HG02943 (cell line): ENCODE measurements at regions not wholly inside any gene's neighbourhood (a gene's known extent, or its start where the extent isn't known, plus 50 kb on each side); places are given as distances from the start of the nearest gene placed in this dataset.

ENCODE experiments used
- ATAC-seq: cut with Tn5 transposase; IDR thresholded peaks from one replicate; pipeline ENCODE4 v1.9.1; 2021; ENCODE audit warnings: mild to moderate bottlenecking, low read depth, moderate library complexity; ENCODE audit not compliant: unreplicated experiment

DNA sequence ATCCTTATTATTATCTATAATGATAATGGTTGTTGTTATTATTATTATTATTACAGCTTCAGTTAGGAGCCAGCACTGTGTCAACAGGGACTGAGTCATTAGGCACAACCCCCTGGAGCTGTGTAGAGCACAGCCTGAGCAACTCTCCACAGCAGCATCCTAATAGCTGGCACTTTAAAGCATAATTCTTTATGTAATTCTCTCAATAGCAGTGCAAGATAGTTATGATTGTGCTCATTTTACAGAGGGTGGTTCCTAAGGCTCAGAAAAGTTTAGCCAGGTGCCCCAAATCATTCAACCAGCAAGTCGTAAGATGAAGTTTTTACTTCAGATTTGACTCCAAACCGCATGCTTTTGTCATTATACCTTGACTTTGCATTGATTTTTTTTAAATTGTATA, 390.3 kb downstream of the ANXA1 start:
- no peak for ATAC-seq

DNA sequence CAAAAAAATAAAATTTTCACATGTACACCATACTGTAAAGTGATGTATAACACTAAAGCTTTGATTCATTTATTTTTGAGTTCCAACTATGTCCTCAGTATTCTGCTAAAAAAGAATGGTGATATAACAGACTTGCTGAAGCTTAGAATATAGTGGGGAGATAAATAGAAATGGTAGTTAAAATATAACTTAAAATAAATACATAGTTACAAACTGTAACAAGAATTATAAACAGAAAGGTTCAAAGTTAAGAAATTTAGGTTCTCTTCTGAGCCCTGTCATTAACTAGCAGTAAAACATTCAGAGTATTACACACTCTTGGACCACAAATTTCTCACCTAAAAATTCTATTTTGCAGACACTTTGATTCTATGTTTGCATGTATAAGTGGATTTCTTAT, 392.1 kb downstream of the ANXA1 start:
- ATAC-seq: no peak

DNA sequence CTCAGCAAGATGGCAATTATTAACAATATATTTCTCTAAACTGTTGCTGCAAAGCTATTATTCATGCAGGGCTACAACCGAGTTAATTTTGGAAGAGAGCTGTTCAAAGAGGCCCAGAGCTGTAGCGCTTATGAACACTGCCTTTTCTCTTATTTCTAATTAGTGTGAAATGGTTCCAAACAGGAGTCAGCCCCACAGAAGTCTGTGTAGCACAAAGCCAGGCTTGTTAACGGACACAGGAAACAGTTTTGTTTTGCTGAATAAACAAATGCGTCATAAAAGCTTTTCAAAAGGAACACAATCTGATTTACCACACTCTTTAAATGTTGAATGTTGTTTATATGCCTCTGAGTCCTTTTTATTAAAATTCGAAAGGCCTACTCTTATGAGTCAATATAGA, 396.5 kb downstream of the ANXA1 start:
- no peak for ATAC-seq

DNA sequence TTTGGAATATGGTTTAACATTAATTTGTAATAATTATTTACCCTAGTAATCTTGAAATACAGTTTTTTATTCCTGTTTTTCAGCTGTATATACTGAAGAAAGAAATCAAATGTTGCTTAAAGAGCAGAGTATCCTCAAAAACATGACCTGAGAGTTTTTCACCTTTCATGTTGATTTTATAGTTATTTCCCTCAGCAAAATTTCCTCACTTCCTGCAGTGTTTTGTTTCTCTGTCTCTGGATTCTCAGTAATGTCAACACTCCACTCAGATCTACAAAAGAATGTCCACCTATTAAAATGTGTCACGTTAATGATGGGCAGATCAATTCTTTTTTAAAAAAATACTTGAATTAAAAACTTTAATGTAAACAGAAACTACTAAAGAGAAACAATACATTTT, 398.3 kb downstream of the ANXA1 start:
- no peak for ATAC-seq

DNA sequence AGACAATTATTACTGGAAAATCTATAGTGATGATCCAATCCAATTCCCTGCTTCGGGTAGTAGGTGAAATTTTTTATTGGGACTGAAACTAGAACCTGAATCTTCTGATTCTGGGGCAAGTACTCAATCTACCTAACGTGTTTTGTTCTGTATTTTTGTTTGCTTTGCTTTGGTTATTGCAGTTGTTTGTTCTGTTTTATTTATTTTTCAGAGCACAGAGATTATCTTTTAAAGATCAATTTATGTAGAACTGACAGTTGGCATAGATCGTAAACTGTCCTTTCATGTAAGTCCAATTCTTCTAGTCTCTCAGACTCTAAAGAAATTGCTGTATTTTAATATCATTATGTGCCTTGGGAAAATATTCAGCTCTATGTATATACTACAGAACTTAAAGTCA, 401.6 kb downstream of the ANXA1 start:
- no peak for ATAC-seq

DNA sequence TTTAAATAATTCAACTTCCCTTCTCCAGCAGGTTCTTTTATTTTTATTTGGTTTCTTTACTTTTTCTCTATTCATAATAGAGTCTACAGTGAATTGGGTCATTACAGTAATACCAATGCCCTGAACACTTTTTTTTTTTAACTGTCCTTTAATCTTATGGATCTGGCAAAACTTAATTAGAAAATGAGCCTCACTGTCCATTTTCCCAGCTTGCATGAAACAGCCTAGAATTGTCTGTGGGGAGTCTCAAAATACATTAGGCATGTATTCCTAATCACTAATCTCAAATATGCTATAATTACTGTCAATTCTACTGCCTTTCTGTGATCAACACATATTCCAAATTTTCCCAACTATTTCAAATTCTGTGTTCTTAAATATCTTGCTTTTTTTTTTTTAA, 406.8 kb downstream of the ANXA1 start:
- ATAC-seq: no peak

DNA sequence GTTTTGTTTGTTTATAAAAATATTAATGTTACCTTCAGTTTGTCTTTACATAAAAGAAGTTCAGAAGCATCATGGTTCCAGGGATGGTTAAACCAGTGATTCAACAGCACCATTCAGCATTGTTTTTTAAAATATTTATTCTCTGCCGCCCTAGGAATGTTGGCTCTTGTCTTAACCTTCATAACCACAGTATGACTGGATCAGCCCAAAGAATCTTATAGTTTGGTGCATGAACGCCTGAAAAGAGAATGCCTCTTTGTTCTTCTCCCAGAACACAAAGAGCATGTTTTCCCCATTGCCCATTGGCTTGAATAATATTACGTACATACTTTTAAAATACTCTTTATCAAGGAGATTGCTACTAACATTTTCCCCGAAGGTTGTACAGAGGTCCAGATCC, 413.4 kb downstream of the ANXA1 start:
- no peak for ATAC-seq

DNA sequence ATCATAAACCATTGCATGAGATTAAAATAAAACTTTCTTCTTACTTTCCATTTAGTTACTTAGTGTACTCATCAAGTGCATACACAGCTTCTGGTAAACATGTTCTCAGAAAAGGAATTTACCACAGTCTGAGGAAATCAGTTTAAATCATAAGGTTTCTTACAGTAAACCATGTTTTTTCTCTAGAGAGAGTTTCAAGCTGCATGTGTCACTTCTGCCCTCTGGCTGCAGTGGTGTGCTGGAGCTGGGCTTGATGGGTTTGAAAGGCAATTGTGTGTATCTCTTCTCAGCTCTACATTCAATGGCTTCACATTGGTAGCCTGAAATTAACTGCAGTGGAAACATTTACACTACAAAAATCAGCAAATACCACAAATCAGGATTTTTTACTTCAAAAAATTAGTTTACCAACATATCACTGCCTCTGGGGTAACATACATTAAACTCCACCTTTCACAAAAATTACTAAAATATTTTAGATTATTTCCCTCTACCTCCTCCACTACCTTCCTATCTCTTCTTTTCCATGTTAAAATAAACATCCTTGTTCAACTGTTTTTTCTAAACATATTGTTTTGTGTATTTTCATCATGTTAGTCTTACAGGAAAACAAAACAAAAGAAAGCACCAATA, 414.3 kb downstream of the ANXA1 start:
- ATAC-seq: no peak

DNA sequence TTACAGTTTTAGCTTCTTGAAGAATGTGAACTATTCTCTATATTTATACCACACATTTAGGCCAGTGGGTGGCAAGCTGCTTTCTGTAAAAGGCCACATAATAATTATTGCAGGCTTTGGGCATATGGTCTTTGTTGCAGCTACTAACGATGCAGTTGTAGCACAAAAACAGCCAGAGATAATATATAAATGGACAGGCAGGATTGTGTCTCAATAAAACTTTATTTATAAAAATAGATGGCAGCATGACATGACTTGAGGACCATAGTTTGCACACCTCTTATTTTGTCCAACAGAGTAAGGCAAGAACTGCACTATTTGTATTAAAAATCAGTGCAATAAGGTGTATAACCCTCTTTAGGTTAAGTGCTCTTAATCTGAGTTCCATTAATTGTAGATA, 415.0 kb downstream of the ANXA1 start:
- ATAC-seq: no peak

DNA sequence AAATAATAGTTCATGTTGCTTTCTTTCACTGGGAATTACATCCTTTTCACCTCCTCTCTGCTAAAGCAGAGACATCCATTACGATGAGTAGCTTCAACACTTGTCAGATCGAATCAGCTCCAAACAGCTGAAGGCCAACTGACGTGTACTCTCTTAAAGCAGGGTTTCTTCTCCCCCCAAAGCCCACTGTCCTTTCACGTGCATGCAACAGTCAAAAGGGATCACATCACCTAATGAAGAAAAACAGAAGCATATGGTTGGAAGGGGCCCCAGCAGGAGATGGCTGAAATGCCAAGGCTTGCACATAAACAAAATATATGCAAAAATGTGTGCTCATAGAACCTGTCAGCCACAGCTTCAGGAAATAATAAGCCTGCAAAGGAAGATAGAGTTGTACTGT, 421.6 kb downstream of the ANXA1 start:
- ATAC-seq: no peak

DNA sequence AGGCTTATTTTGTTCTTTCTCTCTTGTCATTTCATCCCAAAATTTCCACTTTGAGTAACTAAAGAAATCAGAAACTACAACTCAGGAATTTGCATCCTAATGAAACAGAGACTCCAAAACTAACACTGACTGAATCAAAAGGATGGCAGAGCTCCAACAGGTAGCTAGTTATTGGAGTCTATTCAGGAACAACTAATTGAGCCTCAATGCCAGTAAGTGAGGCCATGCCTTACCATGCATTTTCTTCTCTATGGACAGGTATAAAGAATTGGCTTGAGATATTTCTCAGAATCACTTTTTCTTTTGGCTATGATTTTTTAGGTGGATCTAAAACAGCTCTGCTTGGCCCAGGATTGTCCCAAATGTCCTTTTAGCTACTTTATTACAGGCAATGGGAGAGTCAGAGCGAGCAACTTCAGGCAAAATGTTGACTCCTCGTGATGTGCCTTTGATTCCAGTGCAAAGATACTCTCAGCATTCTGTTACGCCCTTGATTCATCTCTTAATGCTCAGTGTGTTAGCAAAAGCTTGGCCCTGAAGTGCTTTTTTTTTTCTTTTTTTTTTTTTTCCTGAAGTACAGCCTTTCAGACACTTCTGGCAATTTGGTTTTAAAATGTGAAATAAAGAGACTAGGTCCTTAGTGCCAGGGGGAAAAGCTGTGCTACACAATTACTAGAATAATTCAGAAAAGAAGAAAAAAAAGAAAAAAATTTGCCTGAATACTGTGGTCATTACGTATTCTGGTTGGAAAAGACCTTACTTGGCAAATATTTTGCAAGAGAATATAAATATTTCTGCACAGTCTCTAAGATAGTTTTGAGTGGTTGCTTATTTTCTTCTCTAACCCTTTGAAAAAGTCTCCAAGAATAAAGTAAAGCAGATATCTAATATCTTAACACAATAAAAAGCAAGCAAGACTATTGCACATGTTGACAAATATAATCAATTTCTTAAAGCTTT, 423.7 kb downstream of the ANXA1 start:
- no peak for ATAC-seq

DNA sequence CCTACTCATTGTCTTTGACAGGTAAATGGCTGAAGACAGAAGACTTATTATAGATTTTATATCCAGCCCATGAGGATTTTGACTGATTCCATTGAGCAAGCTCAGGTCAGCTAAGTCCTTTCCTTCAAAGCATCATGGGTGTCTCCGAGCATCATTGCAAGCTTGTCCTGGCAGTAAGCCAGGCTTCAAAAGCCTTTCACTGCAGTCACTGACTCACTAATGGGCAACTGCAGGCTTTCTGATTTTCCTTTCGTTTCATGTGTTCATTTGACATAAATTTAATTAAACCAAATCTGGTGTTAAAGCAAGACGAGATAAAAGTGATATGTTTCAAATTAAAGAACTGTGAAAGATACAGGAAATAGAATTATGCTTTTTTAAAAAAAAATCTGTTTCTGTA, 426.2 kb downstream of the ANXA1 start:
- no peak for ATAC-seq

DNA sequence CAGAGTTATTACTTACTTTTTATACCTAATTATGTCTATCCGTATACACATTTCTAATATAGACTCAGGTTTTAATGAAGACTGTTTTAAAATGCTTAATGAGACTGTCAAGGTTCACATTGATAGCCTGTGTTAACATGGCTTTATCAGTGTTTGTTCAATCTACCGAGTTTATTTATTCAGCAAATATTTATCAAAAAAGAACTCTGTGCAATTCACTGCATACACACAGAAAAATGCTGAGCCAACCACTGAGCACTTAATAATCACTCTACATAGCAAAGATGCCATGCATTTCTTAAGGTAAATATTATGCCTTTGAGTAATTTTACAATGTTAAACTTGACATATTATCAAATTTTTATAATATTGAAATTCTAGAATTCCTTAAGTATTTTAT, 428.2 kb downstream of the ANXA1 start:
- no peak for ATAC-seq

DNA sequence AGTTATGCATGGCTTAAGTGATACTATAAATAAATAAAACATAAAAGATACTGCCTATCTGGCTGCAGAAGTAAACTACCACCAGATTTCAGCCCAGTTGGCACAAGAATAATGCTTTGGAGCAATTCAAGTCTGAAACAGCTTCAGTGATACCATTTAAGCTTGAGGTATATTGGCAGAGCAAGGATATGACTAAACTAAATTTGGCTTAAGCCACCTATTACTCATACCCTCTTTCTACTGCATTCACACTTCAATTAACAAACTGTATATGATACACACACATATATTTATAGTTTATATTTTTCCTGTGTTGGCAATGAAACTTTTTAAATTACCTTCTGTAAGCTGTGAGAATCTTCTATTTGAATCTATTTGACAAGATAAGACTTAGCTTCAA, 431.9 kb downstream of the ANXA1 start:
- no peak for ATAC-seq

DNA sequence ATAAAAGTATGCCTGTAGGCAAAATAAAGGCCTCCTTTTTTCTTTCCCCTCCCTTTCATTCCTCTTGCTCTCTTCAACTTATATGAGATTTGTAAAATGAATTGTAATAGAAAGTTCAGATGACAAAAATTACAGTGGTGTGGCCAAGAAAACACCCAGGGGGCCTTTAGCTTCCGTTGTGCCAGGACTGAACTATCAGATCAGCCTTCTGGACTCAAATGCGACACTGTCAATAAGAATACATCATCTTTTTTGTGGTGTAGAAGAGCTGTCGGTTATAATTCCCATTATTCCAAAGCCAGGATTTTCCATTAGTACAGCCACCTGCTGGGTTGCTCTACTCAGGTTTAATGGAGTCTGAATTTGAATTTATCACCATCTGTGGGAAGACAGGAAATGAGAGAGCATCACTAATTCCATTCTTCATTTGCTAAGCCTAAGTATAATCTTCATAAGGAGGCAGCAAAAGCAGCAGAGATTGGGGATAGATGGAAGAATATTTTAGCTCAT, 443.4 kb downstream of the ANXA1 start:
- ATAC-seq: no peak

DNA sequence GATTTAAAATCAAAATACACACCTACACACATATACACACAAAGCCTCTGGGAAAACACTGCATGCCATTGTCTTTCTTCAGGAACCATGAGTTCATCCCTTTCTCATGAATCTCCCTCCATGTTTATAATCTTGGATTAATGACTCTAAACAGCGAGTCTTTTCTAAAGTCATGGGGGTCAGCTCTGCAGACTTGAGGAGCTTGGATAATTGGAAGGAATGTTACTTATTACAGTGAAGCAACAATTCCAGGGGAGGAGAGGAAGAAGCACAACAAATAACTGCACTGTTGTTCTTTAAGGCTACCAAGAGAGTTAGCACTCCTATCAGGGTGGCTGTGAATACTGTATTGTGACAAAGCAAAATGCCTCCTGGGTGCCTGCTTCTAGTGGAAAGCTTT, 444.7 kb downstream of the ANXA1 start:
- no peak for ATAC-seq

DNA sequence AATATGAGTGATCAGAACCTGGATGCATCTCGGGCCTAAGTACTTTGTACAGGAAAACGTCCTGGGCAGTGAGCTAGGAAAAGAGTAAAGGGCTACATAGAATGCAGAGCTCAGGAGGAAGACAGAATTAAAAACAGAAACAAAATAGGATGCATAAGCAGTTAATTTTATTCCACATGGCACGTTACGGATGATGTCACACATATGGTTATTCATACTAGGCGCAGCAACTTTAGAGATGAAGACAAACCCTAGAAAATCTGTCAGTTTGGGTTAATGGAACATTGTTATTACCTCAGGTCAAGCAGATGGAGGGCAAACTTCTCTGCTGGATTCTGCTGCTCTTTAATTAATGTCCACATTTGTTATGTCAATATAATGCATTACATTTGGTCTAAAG, 445.4 kb downstream of the ANXA1 start:
- ATAC-seq: no peak

DNA sequence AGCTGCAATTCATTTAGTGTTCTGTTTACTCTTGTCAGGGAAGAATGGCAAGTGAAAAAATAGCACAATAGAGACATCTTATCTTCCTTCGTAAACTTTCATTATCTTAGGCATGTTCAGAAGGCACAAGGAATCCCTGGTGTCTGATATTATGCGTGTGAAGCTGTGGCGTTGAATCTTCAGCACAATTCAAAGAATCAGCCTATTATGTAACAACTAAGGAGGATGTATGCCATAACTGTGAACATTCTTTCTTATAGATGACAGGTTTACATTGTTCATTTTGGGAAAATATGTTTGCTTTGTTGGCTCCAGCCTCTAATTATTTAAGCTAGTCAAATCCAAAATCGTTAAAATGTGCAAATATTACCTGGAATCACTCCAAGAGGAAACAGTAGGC, 446.1 kb downstream of the ANXA1 start:
- ATAC-seq: no peak

DNA sequence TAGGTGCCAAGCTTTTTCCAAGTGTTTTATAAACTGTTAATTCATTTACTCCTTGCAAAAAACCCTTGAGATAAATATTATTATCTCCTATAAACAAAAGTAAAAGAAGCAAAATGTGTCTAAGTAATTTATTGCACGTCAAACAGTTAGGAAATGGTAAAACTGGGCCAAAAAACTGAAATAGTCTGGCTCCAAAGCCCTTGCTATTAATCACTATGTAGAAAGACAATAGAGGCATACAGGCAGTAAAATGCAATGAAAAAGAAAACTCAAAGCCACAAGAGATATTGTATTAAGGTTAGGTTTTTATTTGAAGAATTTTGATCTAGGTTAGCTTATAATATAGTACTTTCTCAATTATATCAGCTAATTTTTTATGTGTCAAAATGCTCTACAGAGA, 457.7 kb downstream of the ANXA1 start:
- no peak for ATAC-seq

DNA sequence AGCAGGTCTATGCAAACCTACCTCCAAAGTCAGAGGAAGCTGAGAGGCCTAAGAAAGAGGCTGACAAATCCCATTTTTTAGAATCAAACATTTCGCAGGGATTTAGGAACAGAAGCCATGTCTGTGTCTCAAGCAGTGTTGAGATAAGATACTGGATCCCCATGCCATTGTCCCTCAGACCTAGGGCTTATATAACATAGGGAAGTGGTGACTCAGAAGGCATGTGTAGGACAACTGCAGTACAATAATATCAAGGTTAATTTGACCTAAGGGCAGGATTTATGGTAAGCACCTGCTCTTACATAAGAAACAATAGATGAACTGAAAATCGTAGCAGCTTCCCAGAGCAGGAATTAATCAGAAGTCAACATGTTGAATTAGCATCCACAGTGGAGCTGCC, 459.4 kb downstream of the ANXA1 start:
- ATAC-seq: no peak

DNA sequence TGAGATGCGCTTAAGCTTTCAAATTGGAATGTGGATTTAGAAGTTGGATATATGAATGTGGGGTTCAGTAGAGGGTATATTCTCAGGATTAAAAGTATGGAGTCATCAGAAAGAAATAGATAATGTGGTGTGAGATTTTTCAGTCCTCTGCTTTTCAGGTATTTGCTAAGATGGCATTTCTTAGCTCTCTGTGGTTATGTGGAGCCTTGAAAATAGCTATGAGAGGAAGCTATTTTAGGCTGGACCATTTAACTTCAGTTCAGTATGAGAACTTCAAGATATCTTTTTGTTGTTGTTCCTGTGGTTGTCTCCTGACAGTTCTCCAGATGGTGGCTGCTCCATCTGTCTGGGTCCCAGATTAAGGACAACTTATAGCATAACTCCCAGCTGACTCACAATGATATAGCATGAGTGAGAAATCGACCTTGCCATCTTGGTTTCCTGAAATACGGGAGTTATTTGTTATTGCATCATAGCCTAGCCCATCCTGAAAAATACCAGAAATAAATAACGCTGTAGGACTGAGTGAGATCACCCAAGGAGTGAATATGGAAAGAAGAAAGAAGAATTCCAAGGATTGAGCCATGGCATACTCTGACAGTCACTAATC, 461.5 kb downstream of the ANXA1 start:
- no peak for ATAC-seq

DNA sequence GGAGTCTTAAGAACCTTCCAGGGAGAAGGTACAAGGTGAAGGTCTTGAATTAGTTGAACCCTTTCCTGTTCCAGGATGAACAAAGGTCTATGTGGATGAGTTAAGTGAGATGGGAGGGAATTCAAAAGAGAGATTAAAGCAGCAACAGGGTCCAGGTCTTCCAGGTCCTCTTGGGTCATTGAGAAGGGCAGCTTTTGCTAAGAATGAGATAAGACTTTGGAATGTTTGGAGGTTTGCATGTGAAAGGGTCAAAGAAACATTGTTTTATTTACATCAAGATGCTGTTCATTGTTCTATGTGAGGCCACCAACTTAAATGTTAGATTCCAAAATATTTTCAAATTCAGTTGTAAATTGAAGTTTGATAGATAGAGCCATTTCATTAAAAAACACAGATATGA, 463.9 kb downstream of the ANXA1 start:
- no peak for ATAC-seq
